ENCODE measurements at regions not wholly inside any gene's neighbourhood (a gene's known extent, or its start where the extent isn't known, plus 50 kb on each side); places are given as distances from the start of the nearest gene placed in this dataset.
"Not testable (repeated sequence)": the region's sequence is repeated elsewhere in the genome, so short reads cannot be mapped to it uniquely, and the experiment has no call there.

GRCh38 chr16:32038783-32039496 lies 165.3 kb downstream of the ZNF267 start:
- H3K9me3 ChIP-seq (replicated peaks; ENCODE audit: control insufficient read depth, insufficient read depth, low read length); BruUV-seq (replicated peaks); H3K9me1 ChIP-seq (replicated peaks; ENCODE audit: control insufficient read depth, extremely low read depth, insufficient read depth, low read length); H3K4me3 ChIP-seq (replicated peaks in 1 of 3; ENCODE audit: insufficient read depth in 1 of 3, low read depth in 1 of 3, low read length in 3 of 3); FAIRE-seq; H3K79me2 ChIP-seq (ENCODE audit: control insufficient read depth, insufficient read depth, low read length); H2AFZ ChIP-seq (ENCODE audit: low read depth, low read length); DNase-seq (ENCODE audit: low read depth, low spot score); H4K20me1 ChIP-seq (replicated peaks; ENCODE audit: control insufficient read depth, extremely low read depth, insufficient read depth, low read length); H3K27ac ChIP-seq (ENCODE audit: insufficient read depth, low read depth, low read length); dilution Hi-C loops (cut with MboI; ENCODE audit: extremely low pct_ligation_motif_present, low sequenced_read_pairs); H3K4me2 ChIP-seq (ENCODE audit: insufficient read depth, low read length); POLR2A ChIA-PET; H3K9ac ChIP-seq (replicated peaks; ENCODE audit: extremely low read depth, insufficient read depth, low read length); intact Hi-C loops (cut with micrococcal nuclease); CTCF ChIA-PET; H3K27me3 ChIP-seq (ENCODE audit: control insufficient read depth in 2 of 2, insufficient read depth in 2 of 2, low read length in 2 of 2); H3K36me3 ChIP-seq (ENCODE audit: control insufficient read depth in 2 of 2, extremely low read depth in 1 of 2, insufficient read depth in 2 of 2, low read length in 2 of 2); H3K4me1 ChIP-seq (ENCODE audit: control insufficient read depth, extremely low read depth, insufficient read depth, low read length): not testable (repeated sequence)

- dilution Hi-C loops (cut with MboI; ENCODE audit: extremely low pct_ligation_motif_present, low sequenced_read_pairs); H3K4me3 ChIP-seq (replicated peaks in 1 of 3; ENCODE audit: insufficient read depth in 1 of 3, low read depth in 1 of 3, low read length in 3 of 3); H4K20me1 ChIP-seq (replicated peaks; ENCODE audit: control insufficient read depth, extremely low read depth, insufficient read depth, low read length); FAIRE-seq; H3K9me1 ChIP-seq (replicated peaks; ENCODE audit: control insufficient read depth, extremely low read depth, insufficient read depth, low read length); H3K4me2 ChIP-seq (ENCODE audit: insufficient read depth, low read length); H2AFZ ChIP-seq (ENCODE audit: low read depth, low read length); H3K4me1 ChIP-seq (ENCODE audit: control insufficient read depth, extremely low read depth, insufficient read depth, low read length); H3K9ac ChIP-seq (replicated peaks; ENCODE audit: extremely low read depth, insufficient read depth, low read length); DNase-seq (ENCODE audit: low read depth, low spot score); H3K79me2 ChIP-seq (ENCODE audit: control insufficient read depth, insufficient read depth, low read length); H3K9me3 ChIP-seq (replicated peaks; ENCODE audit: control insufficient read depth, insufficient read depth, low read length); CTCF ChIA-PET; H3K27me3 ChIP-seq (ENCODE audit: control insufficient read depth in 2 of 2, insufficient read depth in 2 of 2, low read length in 2 of 2); intact Hi-C loops (cut with micrococcal nuclease); H3K36me3 ChIP-seq (ENCODE audit: control insufficient read depth in 2 of 2, extremely low read depth in 1 of 2, insufficient read depth in 2 of 2, low read length in 2 of 2); POLR2A ChIA-PET; BruUV-seq (replicated peaks); H3K27ac ChIP-seq (ENCODE audit: insufficient read depth, low read depth, low read length): not testable (repeated sequence)
Measured at GRCh38 chr16:32039919-32040318, 166.3 kb downstream of the ZNF267 start.

GRCh38 chr16:32066016-32066651 lies 187.0 kb upstream of the TP53TG3D start:
- H3K4me2 ChIP-seq (ENCODE audit: insufficient read depth, low read length); H3K9me3 ChIP-seq (replicated peaks; ENCODE audit: control insufficient read depth, insufficient read depth, low read length); H3K36me3 ChIP-seq (ENCODE audit: control insufficient read depth in 2 of 2, extremely low read depth in 1 of 2, insufficient read depth in 2 of 2, low read length in 2 of 2); H4K20me1 ChIP-seq (replicated peaks; ENCODE audit: control insufficient read depth, extremely low read depth, insufficient read depth, low read length); H3K4me1 ChIP-seq (ENCODE audit: control insufficient read depth, extremely low read depth, insufficient read depth, low read length); H2AFZ ChIP-seq (ENCODE audit: low read depth, low read length); CTCF ChIA-PET; H3K9me1 ChIP-seq (replicated peaks; ENCODE audit: control insufficient read depth, extremely low read depth, insufficient read depth, low read length); H3K4me3 ChIP-seq (replicated peaks in 1 of 3; ENCODE audit: insufficient read depth in 1 of 3, low read depth in 1 of 3, low read length in 3 of 3); DNase-seq (ENCODE audit: low read depth, low spot score); POLR2A ChIA-PET; H3K27ac ChIP-seq (ENCODE audit: insufficient read depth, low read depth, low read length); intact Hi-C loops (cut with micrococcal nuclease); dilution Hi-C loops (cut with MboI; ENCODE audit: extremely low pct_ligation_motif_present, low sequenced_read_pairs); H3K9ac ChIP-seq (replicated peaks; ENCODE audit: extremely low read depth, insufficient read depth, low read length); H3K79me2 ChIP-seq (ENCODE audit: control insufficient read depth, insufficient read depth, low read length); H3K27me3 ChIP-seq (ENCODE audit: control insufficient read depth in 2 of 2, insufficient read depth in 2 of 2, low read length in 2 of 2); BruUV-seq (replicated peaks); FAIRE-seq: not testable (repeated sequence)

- dilution Hi-C loops (cut with MboI; ENCODE audit: extremely low pct_ligation_motif_present, low sequenced_read_pairs); intact Hi-C loops (cut with micrococcal nuclease); H3K9me3 ChIP-seq (replicated peaks; ENCODE audit: control insufficient read depth, insufficient read depth, low read length); BruUV-seq (replicated peaks); H3K4me3 ChIP-seq (replicated peaks in 1 of 3; ENCODE audit: insufficient read depth in 1 of 3, low read depth in 1 of 3, low read length in 3 of 3); H3K4me1 ChIP-seq (ENCODE audit: control insufficient read depth, extremely low read depth, insufficient read depth, low read length); H3K9ac ChIP-seq (replicated peaks; ENCODE audit: extremely low read depth, insufficient read depth, low read length); CTCF ChIA-PET; H3K79me2 ChIP-seq (ENCODE audit: control insufficient read depth, insufficient read depth, low read length); POLR2A ChIA-PET; FAIRE-seq; DNase-seq (ENCODE audit: low read depth, low spot score); H3K27me3 ChIP-seq (ENCODE audit: control insufficient read depth in 2 of 2, insufficient read depth in 2 of 2, low read length in 2 of 2); H3K9me1 ChIP-seq (replicated peaks; ENCODE audit: control insufficient read depth, extremely low read depth, insufficient read depth, low read length); H3K4me2 ChIP-seq (ENCODE audit: insufficient read depth, low read length); H3K27ac ChIP-seq (ENCODE audit: insufficient read depth, low read depth, low read length); H4K20me1 ChIP-seq (replicated peaks; ENCODE audit: control insufficient read depth, extremely low read depth, insufficient read depth, low read length); H2AFZ ChIP-seq (ENCODE audit: low read depth, low read length); H3K36me3 ChIP-seq (ENCODE audit: control insufficient read depth in 2 of 2, extremely low read depth in 1 of 2, insufficient read depth in 2 of 2, low read length in 2 of 2): not testable (repeated sequence)
Measured at GRCh38 chr16:32071586-32071985, 181.5 kb upstream of the TP53TG3D start.
